ENCODE measurements at regions not wholly inside any gene's neighbourhood (a gene's known extent, or its start where the extent isn't known, plus 50 kb on each side); places are given as distances from the start of the nearest gene placed in this dataset.
"Not testable (repeated sequence)": the region's sequence is repeated elsewhere in the genome, so short reads cannot be mapped to it uniquely, and the experiment has no call there.

GRCh38 chr3:156036258-156037053 lies 83.9 kb upstream of the KCNAB1 start:
- H3K4me2 ChIP-seq: peak overlapping the region; percentile 38
- peak overlapping the region; percentile 14; the same call in 1 of the 2 replicates for H3K27ac ChIP-seq
- H3K4me3 ChIP-seq (IDR thresholded peaks at IDR 0.05; ENCODE audit: insufficient read depth, low read depth, low read length): no peak overlapping the region

GRCh38 chr3:156037356-156037755 lies 83.0 kb upstream of the KCNAB1 start:
- Histone ChIP-seq H4K20me1 (ENCODE audit: insufficient read depth) (no peaks in the 10 kb centered on the region), H2AFZ (ENCODE audit: low read depth) (no peak overlapping the region), H3K4me1 (ENCODE audit: low read depth, poor library complexity, severe bottlenecking) (peaks cover 26% of the 10 kb centered on the region), H3K4me2 (peak overlapping the region; percentile 38; the same call in 1 of the 2 replicates), H3K27ac (no peak overlapping the region; the same call in 1 of the 2 replicates), H3K79me2 (ENCODE audit: insufficient read depth, low read depth) (no peaks in the 10 kb centered on the region), H3K27me3 (ENCODE audit: insufficient read depth, low read depth) (no peaks in the 10 kb centered on the region), H3K36me3 (ENCODE audit: insufficient read depth) (no peaks in the 10 kb centered on the region), H3K9ac (no peak overlapping the region), H3K4me3 (IDR thresholded peaks at IDR 0.05; ENCODE audit: insufficient read depth, low read depth, low read length) (no peak overlapping the region)
- no peak for TF ChIP-seq CTCF (conservative IDR thresholded peaks at IDR 0.05; ENCODE audit: low read depth, low read length)

More at GRCh38 chr3:156036258-156037053, 83.9 kb upstream of the KCNAB1 start:
- Histone ChIP-seq H3K9ac (no peak overlapping the region), H3K79me2 (ENCODE audit: insufficient read depth, low read depth) (no peaks in the 10 kb centered on the region), H2AFZ (ENCODE audit: low read depth) (no peak overlapping the region), H3K4me1 (ENCODE audit: low read depth, poor library complexity, severe bottlenecking) (peaks cover 26% of the 10 kb centered on the region), H4K20me1 (ENCODE audit: insufficient read depth) (no peaks in the 10 kb centered on the region), H3K36me3 (ENCODE audit: insufficient read depth) (no peaks in the 10 kb centered on the region), H3K27me3 (ENCODE audit: insufficient read depth, low read depth) (no peaks in the 10 kb centered on the region)
- TF ChIP-seq CTCF (conservative IDR thresholded peaks at IDR 0.05; ENCODE audit: low read depth, low read length): no peak

- Histone ChIP-seq H3K27ac (no peak overlapping the region), H3K9ac (no peak overlapping the region), H3K79me2 (ENCODE audit: insufficient read depth, low read depth) (no peaks in the 10 kb centered on the region), H2AFZ (ENCODE audit: low read depth) (no peak overlapping the region), H3K36me3 (ENCODE audit: insufficient read depth) (no peaks in the 10 kb centered on the region), H4K20me1 (ENCODE audit: insufficient read depth) (no peaks in the 10 kb centered on the region), H3K4me2 (no peak overlapping the region), H3K4me3 (IDR thresholded peaks at IDR 0.05; ENCODE audit: insufficient read depth, low read depth, low read length) (no peak overlapping the region), H3K4me1 (ENCODE audit: low read depth, poor library complexity, severe bottlenecking) (peaks cover 26% of the 10 kb centered on the region), H3K27me3 (ENCODE audit: insufficient read depth, low read depth) (no peaks in the 10 kb centered on the region)
- no peak for TF ChIP-seq CTCF (conservative IDR thresholded peaks at IDR 0.05; ENCODE audit: low read depth, low read length)
These were observed 81.5 kb upstream of the KCNAB1 start for GRCh38 chr3:156038869-156039268.

- Histone ChIP-seq H3K79me2 (ENCODE audit: insufficient read depth, low read depth) (no peaks in the 10 kb centered on the region), H3K4me2 (no peak overlapping the region), H3K27ac (no peak overlapping the region), H4K20me1 (ENCODE audit: insufficient read depth) (no peaks in the 10 kb centered on the region), H3K4me1 (ENCODE audit: low read depth, poor library complexity, severe bottlenecking) (peaks cover 26% of the 10 kb centered on the region), H2AFZ (ENCODE audit: low read depth) (no peak overlapping the region), H3K27me3 (ENCODE audit: insufficient read depth, low read depth) (no peaks in the 10 kb centered on the region), H3K9ac (no peak overlapping the region), H3K4me3 (IDR thresholded peaks at IDR 0.05; ENCODE audit: insufficient read depth, low read depth, low read length) (no peak overlapping the region), H3K36me3 (ENCODE audit: insufficient read depth) (no peaks in the 10 kb centered on the region)
- TF ChIP-seq CTCF (conservative IDR thresholded peaks at IDR 0.05; ENCODE audit: low read depth, low read length): no peak
These were observed 80.3 kb upstream of the KCNAB1 start for GRCh38 chr3:156040041-156040440.

- H3K9ac ChIP-seq; H3K27ac ChIP-seq; H3K27me3 ChIP-seq (ENCODE audit: insufficient read depth, low read depth); H3K36me3 ChIP-seq (ENCODE audit: insufficient read depth); H3K79me2 ChIP-seq (ENCODE audit: insufficient read depth, low read depth); H3K4me2 ChIP-seq; H3K4me3 ChIP-seq (IDR thresholded peaks at IDR 0.05; ENCODE audit: insufficient read depth, low read depth, low read length); H2AFZ ChIP-seq (ENCODE audit: low read depth); H4K20me1 ChIP-seq (ENCODE audit: insufficient read depth): not testable (repeated sequence)
- H3K4me1 ChIP-seq (ENCODE audit: low read depth, poor library complexity, severe bottlenecking): peaks cover 20% of the 10 kb centered on the region
These were observed 79.0 kb upstream of the KCNAB1 start for GRCh38 chr3:156041216-156041841.

GRCh38 chr3:156041856-156042255 lies 78.5 kb upstream of the KCNAB1 start:
- peaks cover 15% of the 10 kb centered on the region for H3K4me1 ChIP-seq (ENCODE audit: low read depth, poor library complexity, severe bottlenecking)
- H4K20me1 ChIP-seq (ENCODE audit: insufficient read depth); H3K4me3 ChIP-seq (IDR thresholded peaks at IDR 0.05; ENCODE audit: insufficient read depth, low read depth, low read length); H3K36me3 ChIP-seq (ENCODE audit: insufficient read depth); H3K9ac ChIP-seq; H3K27me3 ChIP-seq (ENCODE audit: insufficient read depth, low read depth); H3K27ac ChIP-seq; H3K4me2 ChIP-seq; H2AFZ ChIP-seq (ENCODE audit: low read depth); H3K79me2 ChIP-seq (ENCODE audit: insufficient read depth, low read depth): not testable (repeated sequence)

Data from KMS-11 (cell line).